Mesenchymal stem cell (in vitro differentiated cells and primary cell): ENCODE measurements at regions not wholly inside any gene's neighbourhood (a gene's known extent, or its start where the extent isn't known, plus 50 kb on each side); places are given as distances from the start of the nearest gene placed in this dataset.

Source experiments
- DNase-seq: peaks from one replicate; pipeline ENCODE4 v3.0.0-alpha.2; 2013
- H2AFZ ChIP-seq: one replicate; pipeline ENCODE4 v1.6.1; 2013; ENCODE audit warnings: low read depth, mild to moderate bottlenecking, control low read depth, inconsistent platforms, low read length, moderate library complexity
- H2AK5ac ChIP-seq: 2 replicates; pipeline ENCODE4 v1.6.1; 2013; ENCODE audit warnings: low read length, moderate library complexity, mild to moderate bottlenecking, inconsistent platforms; ENCODE audit not compliant: severe bottlenecking
- H2BK120ac ChIP-seq: one replicate; pipeline ENCODE4 v1.6.1; 2013; ENCODE audit warnings: low read depth, mild to moderate bottlenecking, inconsistent platforms, low read length, moderate library complexity
- H2BK12ac ChIP-seq, 2 experiments: one replicate each; pipeline ENCODE4 v1.6.1; 2013; ENCODE audit warnings: inconsistent platforms in 2 of 2, low read length in 2 of 2, mild to moderate bottlenecking in 2 of 2, moderate library complexity in 2 of 2, control low read depth in 1 of 2
- H2BK15ac ChIP-seq: one replicate; pipeline ENCODE4 v1.6.1; 2013; ENCODE audit warnings: mild to moderate bottlenecking, low read depth, inconsistent platforms; ENCODE audit not compliant: poor library complexity, severe bottlenecking
- H2BK5ac ChIP-seq: 2 replicates; pipeline ENCODE4 v1.6.1; 2013; ENCODE audit warnings: low read depth, mild to moderate bottlenecking, low read length, control low read depth, inconsistent platforms; ENCODE audit not compliant: poor library complexity, severe bottlenecking
- H3K14ac ChIP-seq, 2 experiments: one replicate each; pipeline ENCODE4 v1.6.1; 2013; ENCODE audit warnings: inconsistent platforms in 2 of 2, low read length in 2 of 2, control low read depth in 1 of 2, mild to moderate bottlenecking in 1 of 2, moderate library complexity in 1 of 2
- H3K18ac ChIP-seq, 2 experiments: one replicate each; pipeline ENCODE4 v1.6.1; 2013; ENCODE audit warnings: inconsistent platforms in 2 of 2, low read length in 2 of 2, control low read depth in 1 of 2, low read depth in 1 of 2, mild to moderate bottlenecking in 1 of 2
- H3K23ac ChIP-seq, 2 experiments: one replicate each; pipeline ENCODE4 v1.6.1; 2013; ENCODE audit warnings: inconsistent platforms in 2 of 2, low read length in 2 of 2, mild to moderate bottlenecking in 2 of 2, moderate library complexity in 2 of 2, control low read depth in 1 of 2
- H3K27ac ChIP-seq: 2 replicates; pipeline ENCODE4 v1.5.1; 2013; ENCODE audit warnings: mild to moderate bottlenecking, moderate library complexity, low read length, control low read depth, inconsistent platforms; ENCODE audit not compliant: poor library complexity, severe bottlenecking
- H3K27me3 ChIP-seq, 2 experiments: 2 replicates each; pipeline versions ENCODE4 v1.6.1 to v1.7.0; 2013; ENCODE audit warnings: low read length in 2 of 2, mild to moderate bottlenecking in 2 of 2, moderate library complexity in 2 of 2, control low read depth in 1 of 2, inconsistent platforms in 1 of 2; ENCODE audit not compliant: control insufficient read depth in 1 of 2, insufficient read depth in 1 of 2
- H3K36me3 ChIP-seq, 2 experiments: 2 replicates each; pipeline versions ENCODE4 v1.6.1 to v1.7.0; 2013; ENCODE audit warnings: low read length in 2 of 2, control low read depth in 1 of 2, inconsistent platforms in 1 of 2, low read depth in 1 of 2, mild to moderate bottlenecking in 1 of 2; ENCODE audit not compliant: insufficient read depth in 2 of 2, control insufficient read depth in 1 of 2
- H3K4ac ChIP-seq, 2 experiments: one replicate each; pipeline ENCODE4 v1.6.1; 2013; ENCODE audit warnings: inconsistent platforms in 2 of 2, low read length in 2 of 2, mild to moderate bottlenecking in 2 of 2, moderate library complexity in 2 of 2, control low read depth in 1 of 2, low read depth in 1 of 2
- H3K4me1 ChIP-seq: 2 replicates; pipeline ENCODE4 v1.6.1; 2013; ENCODE audit warnings: low read depth, low read length, control low read depth; ENCODE audit not compliant: control insufficient read depth, insufficient read depth
- H3K4me2 ChIP-seq: 2 replicates; pipeline ENCODE4 v1.6.1; 2013; ENCODE audit warnings: low read length, mild to moderate bottlenecking, inconsistent platforms; ENCODE audit not compliant: poor library complexity, severe bottlenecking
- H3K4me3 ChIP-seq, 2 experiments: 2 replicates each; pipeline versions ENCODE4 v1.5.1 to v1.7.0; 2013; ENCODE audit warnings: low read length in 2 of 2, mild to moderate bottlenecking in 2 of 2, control low read depth in 1 of 2, low read depth in 1 of 2; ENCODE audit not compliant: insufficient read depth in 1 of 2
- H3K79me1 ChIP-seq: replicated peaks from 2 replicates; pipeline ENCODE4 v1.6.1; 2013; ENCODE audit warnings: mild to moderate bottlenecking, control low read depth, low read length, inconsistent platforms; ENCODE audit not compliant: poor library complexity, severe bottlenecking
- H3K9ac ChIP-seq: 2 replicates; pipeline ENCODE4 v1.7.0; 2013; ENCODE audit warnings: mild to moderate bottlenecking, low read length, moderate library complexity
- H3K9me3 ChIP-seq: 2 replicates; pipeline ENCODE4 v1.7.0; 2013; ENCODE audit warnings: mild to moderate bottlenecking, low read length; ENCODE audit not compliant: control insufficient read depth
- H4K8ac ChIP-seq: one replicate; pipeline ENCODE4 v1.6.1; 2013; ENCODE audit warnings: inconsistent platforms, mild to moderate bottlenecking, low read length, moderate library complexity
- H4K91ac ChIP-seq: one replicate; pipeline ENCODE4 v1.6.1; 2013; ENCODE audit warnings: mild to moderate bottlenecking, low read length, inconsistent platforms
- WGBS: methylation state at CpG from one replicate; pipeline ENCODE4 v1.1.7; 2013; ENCODE audit warnings: mixed read lengths; 5-methylcytosine and 5-hydroxymethylcytosine counted together

- no peak overlapping the region for H4K8ac ChIP-seq
- no peak overlapping the region for H3K4me2 ChIP-seq
- H3K23ac ChIP-seq: no peak overlapping the region
- no peak overlapping the region for H3K4ac ChIP-seq
- no peak overlapping the region for H2BK5ac ChIP-seq
- H2BK12ac ChIP-seq: no peak overlapping the region
- H2AK5ac ChIP-seq: no peak overlapping the region
- no peaks in the 10 kb centered on the region for H3K27me3 ChIP-seq
- H3K14ac ChIP-seq: no peak overlapping the region
- no peaks in the 10 kb centered on the region for H3K4me1 ChIP-seq
- H3K9ac ChIP-seq: no peak overlapping the region
- H3K27ac ChIP-seq: no peak overlapping the region
- H2AFZ ChIP-seq: no peak overlapping the region
- no peaks in the 10 kb centered on the region for H3K9me3 ChIP-seq
- no peak overlapping the region for H2BK15ac ChIP-seq
- H3K4me3 ChIP-seq: no peak overlapping the region
- no peak overlapping the region for H2BK120ac ChIP-seq
- H3K79me1 ChIP-seq: no peaks in the 10 kb centered on the region
- WGBS: 78% methylated on average over 4 of the region's 6 CpGs
- H4K91ac ChIP-seq: no peak overlapping the region
- H3K36me3 ChIP-seq: no peaks in the 10 kb centered on the region
- no peak for DNase-seq
- H3K18ac ChIP-seq: no peak overlapping the region
These were observed 626.6 kb upstream of the TMEM132C start for GRCh38 chr12:127640181-127640886.

DNA sequence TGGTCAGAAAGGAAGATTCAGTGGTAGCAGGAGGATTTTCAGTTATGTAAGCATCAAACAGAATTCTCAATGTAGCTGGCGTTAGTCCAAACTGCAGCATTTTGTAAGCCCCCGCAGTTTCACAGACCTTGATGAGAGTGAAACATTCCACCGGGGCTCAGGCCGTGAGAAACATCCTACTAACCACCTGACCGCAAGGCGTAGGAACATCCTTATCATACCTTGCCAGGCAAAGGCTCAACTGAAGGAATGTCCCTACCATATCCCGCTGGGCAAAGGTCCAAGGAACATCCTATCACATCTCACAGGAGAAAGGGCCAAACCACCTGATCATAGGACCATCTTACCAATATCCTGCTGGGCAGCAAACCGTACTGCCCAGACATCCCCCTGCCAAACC, 624.8 kb upstream of the TMEM132C start:
- H3K9me3 ChIP-seq: no peaks in the 10 kb centered on the region
- no peak overlapping the region for H3K9ac ChIP-seq
- no peak overlapping the region for H3K18ac ChIP-seq
- no peak overlapping the region for H2BK15ac ChIP-seq
- no peak overlapping the region for H2AFZ ChIP-seq
- no peak overlapping the region for H4K91ac ChIP-seq
- H3K27me3 ChIP-seq: no peaks in the 10 kb centered on the region
- no peak overlapping the region for H3K23ac ChIP-seq
- H2BK5ac ChIP-seq: no peak overlapping the region
- H3K4ac ChIP-seq: no peak overlapping the region
- no peaks in the 10 kb centered on the region for H3K79me1 ChIP-seq
- H2AK5ac ChIP-seq: no peak overlapping the region
- no peak overlapping the region for H2BK12ac ChIP-seq
- H2BK120ac ChIP-seq: no peak overlapping the region
- no peak overlapping the region for H3K27ac ChIP-seq
- no peak overlapping the region for H3K4me3 ChIP-seq
- 86% methylated on average over 8 of the region's 8 CpGs for WGBS
- H3K4me1 ChIP-seq: no peaks in the 10 kb centered on the region
- H3K14ac ChIP-seq: no peak overlapping the region
- H3K4me2 ChIP-seq: no peak overlapping the region
- DNase-seq: no peak
- H4K8ac ChIP-seq: no peak overlapping the region
- H3K36me3 ChIP-seq: no peaks in the 10 kb centered on the region

DNA sequence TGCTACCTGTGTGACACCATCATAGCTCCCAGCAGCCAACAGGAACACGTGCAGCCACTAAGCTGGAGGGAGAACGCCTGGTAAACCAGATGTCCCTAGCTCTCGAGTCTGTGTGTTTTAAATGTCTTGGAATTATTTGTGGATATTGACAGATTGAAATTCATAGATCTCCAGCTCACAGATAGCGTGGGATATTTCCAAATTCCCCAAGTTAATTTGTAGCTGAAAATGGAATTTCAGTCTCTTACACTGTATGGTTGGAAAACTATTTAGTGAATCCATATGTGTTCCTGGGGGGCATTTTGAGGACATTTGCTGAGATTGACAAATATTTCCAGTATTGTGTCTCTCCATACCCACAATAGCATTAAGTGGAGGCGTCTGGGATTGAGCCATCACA, 618.6 kb upstream of the TMEM132C start:
- no peak overlapping the region for H4K91ac ChIP-seq
- no peak overlapping the region for H3K23ac ChIP-seq
- DNase-seq: no peak
- no peak overlapping the region for H2BK12ac ChIP-seq
- H3K4me3 ChIP-seq: no peak overlapping the region
- no peak overlapping the region for H3K27ac ChIP-seq
- H3K18ac ChIP-seq: no peak overlapping the region
- no peaks in the 10 kb centered on the region for H3K4me1 ChIP-seq
- no peak overlapping the region for H2AFZ ChIP-seq
- 78% methylated on average over 5 of the region's 5 CpGs for WGBS
- no peaks in the 10 kb centered on the region for H3K79me1 ChIP-seq
- no peak overlapping the region for H4K8ac ChIP-seq
- no peaks in the 10 kb centered on the region for H3K9me3 ChIP-seq
- H3K36me3 ChIP-seq: no peaks in the 10 kb centered on the region
- no peak overlapping the region for H2BK15ac ChIP-seq
- H2BK120ac ChIP-seq: no peak overlapping the region
- no peak overlapping the region for H3K9ac ChIP-seq
- no peak overlapping the region for H3K14ac ChIP-seq
- H3K27me3 ChIP-seq: no peaks in the 10 kb centered on the region
- no peak overlapping the region for H2AK5ac ChIP-seq
- H2BK5ac ChIP-seq: no peak overlapping the region
- H3K4ac ChIP-seq: no peak overlapping the region
- no peak overlapping the region for H3K4me2 ChIP-seq

DNA sequence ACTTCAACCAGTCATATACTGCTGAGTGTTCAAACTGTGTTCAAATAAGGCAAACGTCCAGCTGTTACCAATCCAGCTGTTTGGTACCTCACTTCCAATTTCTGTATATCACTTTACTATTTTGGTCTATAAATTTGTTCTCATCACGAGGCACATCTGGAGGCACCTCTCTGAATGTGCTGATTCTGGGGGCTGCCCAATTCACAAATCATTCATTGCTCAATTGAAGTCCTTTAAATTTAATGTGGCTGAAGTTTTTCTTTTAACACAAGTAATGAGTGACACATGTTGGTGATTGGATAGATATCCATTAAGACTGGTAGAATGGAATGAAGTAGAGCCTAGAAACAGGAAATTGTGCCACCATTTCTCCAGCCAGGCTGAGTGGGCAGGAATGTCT, 617.0 kb upstream of the TMEM132C start:
- Histone ChIP-seq H3K9me3 (no peaks in the 10 kb centered on the region), H2BK5ac (no peak overlapping the region), H2BK120ac (no peak overlapping the region), H3K4me1 (no peaks in the 10 kb centered on the region), H3K23ac (no peak overlapping the region), H3K4ac (no peak overlapping the region), H2BK12ac (no peak overlapping the region), H3K36me3 (no peaks in the 10 kb centered on the region), H3K18ac (no peak overlapping the region), H2AFZ (no peak overlapping the region), H3K4me2 (no peak overlapping the region), H3K27me3 (no peaks in the 10 kb centered on the region), H3K14ac (no peak overlapping the region), H3K27ac (no peak overlapping the region), H4K8ac (no peak overlapping the region), H2AK5ac (no peak overlapping the region), H4K91ac (no peak overlapping the region), H3K9ac (no peak overlapping the region), H3K79me1 (no peaks in the 10 kb centered on the region), H3K4me3 (no peak overlapping the region), H2BK15ac (no peak overlapping the region)
- DNase-seq: no peak
- 56% methylated on average over 2 of the region's 2 CpGs for WGBS
